ENCODE measurements at regions not wholly inside any gene's neighbourhood (a gene's known extent, or its start where the extent isn't known, plus 50 kb on each side); places are given as distances from the start of the nearest gene placed in this dataset.

- no peaks in the 10 kb centered on the region for H3K79me2 ChIP-seq (ENCODE audit: insufficient read depth, low read length)
- no peaks in the 10 kb centered on the region for H3K27me3 ChIP-seq (ENCODE audit: insufficient read depth, low read length)
- H3K4me3 ChIP-seq (ENCODE audit: low read depth, low read length, poor library complexity, severe bottlenecking) = no peak overlapping the region
- no peak overlapping the region for H3K4me2 ChIP-seq (ENCODE audit: low read length)
- H3K9me2 ChIP-seq (ENCODE audit: low read depth, low read length) = no peaks in the 10 kb centered on the region
- H3K9me3 ChIP-seq (ENCODE audit: low read length) = no peaks in the 10 kb centered on the region
- H3K4me1 ChIP-seq (ENCODE audit: insufficient read depth, low read length, severe bottlenecking) = no peaks in the 10 kb centered on the region
- H3K36me3 ChIP-seq (ENCODE audit: insufficient read depth, low read length) = no peaks in the 10 kb centered on the region
- no peak overlapping the region for H3K9ac ChIP-seq (ENCODE audit: low read length)
- H3K27ac ChIP-seq (ENCODE audit: low read depth, low read length, poor library complexity, severe bottlenecking) = no peak overlapping the region
- no peak for TF ChIP-seq CTCF (IDR thresholded peaks at IDR 0.05; ENCODE audit: low read length)
- H3F3A ChIP-seq (ENCODE audit: insufficient read depth, low read length) = no peaks in the 10 kb centered on the region
- H2AFZ ChIP-seq (ENCODE audit: low read length) = no peak overlapping the region
- no peaks in the 10 kb centered on the region for H4K20me1 ChIP-seq (ENCODE audit: insufficient read depth, low read length)
Observed at GRCh38 chr12:115401761-115402160, 717.8 kb upstream of the TBX3 start.

- Histone ChIP-seq H3K9me2 (ENCODE audit: low read depth, low read length) (no peaks in the 10 kb centered on the region), H3F3A (ENCODE audit: insufficient read depth, low read length) (no peaks in the 10 kb centered on the region), H3K9ac (ENCODE audit: low read length) (no peak overlapping the region), H3K4me2 (ENCODE audit: low read length) (no peak overlapping the region), H2AFZ (ENCODE audit: low read length) (no peak overlapping the region), H3K4me1 (ENCODE audit: insufficient read depth, low read length, severe bottlenecking) (no peaks in the 10 kb centered on the region), H3K27ac (ENCODE audit: low read depth, low read length, poor library complexity, severe bottlenecking) (no peak overlapping the region), H3K4me3 (ENCODE audit: low read depth, low read length, poor library complexity, severe bottlenecking) (no peak overlapping the region), H3K79me2 (ENCODE audit: insufficient read depth, low read length) (no peaks in the 10 kb centered on the region), H4K20me1 (ENCODE audit: insufficient read depth, low read length) (no peaks in the 10 kb centered on the region), H3K27me3 (ENCODE audit: insufficient read depth, low read length) (no peaks in the 10 kb centered on the region), H3K9me3 (ENCODE audit: low read length) (no peaks in the 10 kb centered on the region), H3K36me3 (ENCODE audit: insufficient read depth, low read length) (no peaks in the 10 kb centered on the region)
- TF ChIP-seq EZH2 (IDR thresholded peaks at IDR 0.05; ENCODE audit: borderline replicate concordance, low read length) (no peak), CTCF (IDR thresholded peaks at IDR 0.05; ENCODE audit: low read length) (no peak)
Observed at GRCh38 chr12:115400011-115400410, 716.0 kb upstream of the TBX3 start.

GRCh38 chr12:115398311-115398781 is 714.4 kb upstream of the TBX3 start:
- Histone ChIP-seq H3K27ac (ENCODE audit: low read depth, low read length, poor library complexity, severe bottlenecking) (no peak overlapping the region), H3K4me2 (ENCODE audit: low read length) (no peak overlapping the region), H3K9me2 (ENCODE audit: low read depth, low read length) (no peaks in the 10 kb centered on the region), H3F3A (ENCODE audit: insufficient read depth, low read length) (no peaks in the 10 kb centered on the region), H2AFZ (ENCODE audit: low read length) (no peak overlapping the region), H3K4me3 (ENCODE audit: low read depth, low read length, poor library complexity, severe bottlenecking) (no peak overlapping the region), H3K79me2 (ENCODE audit: insufficient read depth, low read length) (no peaks in the 10 kb centered on the region), H4K20me1 (ENCODE audit: insufficient read depth, low read length) (no peaks in the 10 kb centered on the region), H3K36me3 (ENCODE audit: insufficient read depth, low read length) (no peaks in the 10 kb centered on the region), H3K9me3 (ENCODE audit: low read length) (no peaks in the 10 kb centered on the region), H3K27me3 (ENCODE audit: insufficient read depth, low read length) (no peaks in the 10 kb centered on the region), H3K4me1 (ENCODE audit: insufficient read depth, low read length, severe bottlenecking) (no peaks in the 10 kb centered on the region), H3K9ac (ENCODE audit: low read length) (no peak overlapping the region)
- TF ChIP-seq EZH2 (IDR thresholded peaks at IDR 0.05; ENCODE audit: borderline replicate concordance, low read length) (no peak), CTCF (IDR thresholded peaks at IDR 0.05; ENCODE audit: low read length) (no peak)

Measured in OCI-LY1 (cell line).